NCI-H128 (cell line): ENCODE measurements at regions not wholly inside any gene's neighbourhood (a gene's known extent, or its start where the extent isn't known, plus 50 kb on each side); places are given as distances from the start of the nearest gene placed in this dataset.

Experiments used
- DNase-seq: peaks from one replicate; lab custom pipeline; 2025; ENCODE audit not compliant: unreplicated experiment; lab: John Stamatoyannopoulos, UW

- no peak for DNase-seq
These were observed 1156.9 kb upstream of the MAP3K7 start for GRCh38 chr6:91743756-91744155.

- no peak for DNase-seq
These were observed 1145.1 kb upstream of the MAP3K7 start for GRCh38 chr6:91731939-91732338.

GRCh38 chr6:91730710-91731109 lies 1143.8 kb upstream of the MAP3K7 start:
- no peak for DNase-seq

- no peak for DNase-seq
These were observed 1133.5 kb upstream of the MAP3K7 start for GRCh38 chr6:91720324-91720723.

- no peak for DNase-seq
These were observed 1132.5 kb upstream of the MAP3K7 start for GRCh38 chr6:91719414-91719813.

GRCh38 chr6:91718198-91718597 lies 1131.3 kb upstream of the MAP3K7 start:
- DNase-seq = no peak

- no peak for DNase-seq
These were observed 1130.2 kb upstream of the MAP3K7 start for GRCh38 chr6:91717094-91717493.

GRCh38 chr6:91716361-91716760 lies 1129.5 kb upstream of the MAP3K7 start:
- no peak for DNase-seq

GRCh38 chr6:91715171-91715805 lies 1128.4 kb upstream of the MAP3K7 start:
- DNase-seq = no peak

GRCh38 chr6:91713911-91714310 lies 1127.0 kb upstream of the MAP3K7 start:
- DNase-seq = no peak

GRCh38 chr6:91711518-91711917 lies 1124.6 kb upstream of the MAP3K7 start:
- no peak for DNase-seq

GRCh38 chr6:91710342-91710741 lies 1123.5 kb upstream of the MAP3K7 start:
- no peak for DNase-seq

GRCh38 chr6:91708534-91708933 lies 1121.7 kb upstream of the MAP3K7 start:
- no peak for DNase-seq

- no peak for DNase-seq
These were observed 1118.8 kb upstream of the MAP3K7 start for GRCh38 chr6:91705646-91706045.

- no peak for DNase-seq
These were observed 1117.7 kb upstream of the MAP3K7 start for GRCh38 chr6:91704531-91704930.

- DNase-seq = no peak
These were observed 1110.3 kb upstream of the MAP3K7 start for GRCh38 chr6:91697010-91697695.

GRCh38 chr6:91695221-91695620 lies 1108.3 kb upstream of the MAP3K7 start:
- DNase-seq = no peak

GRCh38 chr6:91694016-91694654 lies 1107.3 kb upstream of the MAP3K7 start:
- DNase-seq = no peak

GRCh38 chr6:91691449-91691848 lies 1104.6 kb upstream of the MAP3K7 start:
- DNase-seq = no peak

- no peak for DNase-seq
These were observed 1096.4 kb upstream of the MAP3K7 start for GRCh38 chr6:91683240-91683639.

- no peak for DNase-seq
These were observed 1094.4 kb upstream of the MAP3K7 start for GRCh38 chr6:91681296-91681695.

- peak; percentile 67 for DNase-seq
These were observed 1092.0 kb upstream of the MAP3K7 start for GRCh38 chr6:91678679-91679446.
